Nephron (organoid): ENCODE measurements at regions not wholly inside any gene's neighbourhood (a gene's known extent, or its start where the extent isn't known, plus 50 kb on each side); places are given as distances from the start of the nearest gene placed in this dataset.

ENCODE experiments used
- H3K27ac Mint-ChIP-seq, 3 experiments: 2 replicates each; pipeline ENCODE4 v1.8.0; 2020; ENCODE audit warnings: mixed read lengths in 3 of 3, mild to moderate bottlenecking in 2 of 3, moderate library complexity in 1 of 3
- H3K27me3 Mint-ChIP-seq: 2 replicates; pipeline ENCODE4 v1.8.0; 2021; ENCODE audit warnings: low read depth, mild to moderate bottlenecking, moderate library complexity, mixed read lengths
- H3K36me3 Mint-ChIP-seq: 2 replicates; pipeline ENCODE4 v1.8.0; 2020; ENCODE audit warnings: low read depth, mixed read lengths
- H3K4me1 Mint-ChIP-seq: 2 replicates; pipeline ENCODE4 v1.8.0; 2020; ENCODE audit warnings: mixed read lengths
- H3K4me3 Mint-ChIP-seq, 3 experiments: 2 replicates each; pipeline ENCODE4 v1.8.0; 2020; ENCODE audit warnings: mild to moderate bottlenecking in 3 of 3, mixed read lengths in 3 of 3, moderate library complexity in 2 of 3
- H3K9me3 Mint-ChIP-seq: 2 replicates; pipeline ENCODE4 v1.8.0; 2020; ENCODE audit warnings: mixed read lengths
- CTCF ChIP-seq, 3 experiments: fragments of 200-600 bp; sonication (generic); IDR thresholded peaks; one replicate each; pipeline ENCODE4 v1.5.0; 2021; ENCODE audit warnings: antibody characterized with exemption in 3 of 3; ENCODE audit not compliant: unreplicated experiment in 3 of 3

- peak overlapping the region in 1 of 3 experiments; percentile 17 for H3K27ac Mint-ChIP-seq
- no peak for TF ChIP-seq CTCF (IDR thresholded peaks at IDR 0.05; ENCODE audit: unreplicated experiment in 3 of 3)
- peaks cover 43% of the 10 kb centered on the region for H3K4me1 Mint-ChIP-seq
- H3K9me3 Mint-ChIP-seq, result peaks cover 18% of the 10 kb centered on the region
- H3K27me3 Mint-ChIP-seq, result peaks cover 16% of the 10 kb centered on the region
- H3K36me3 Mint-ChIP-seq, result peaks cover 4% of the 10 kb centered on the region
- H3K4me3 Mint-ChIP-seq, result no peak overlapping the region
Measured at GRCh38 chr10:113422371-113422770, 130.5 kb upstream of the HABP2 start.

DNA sequence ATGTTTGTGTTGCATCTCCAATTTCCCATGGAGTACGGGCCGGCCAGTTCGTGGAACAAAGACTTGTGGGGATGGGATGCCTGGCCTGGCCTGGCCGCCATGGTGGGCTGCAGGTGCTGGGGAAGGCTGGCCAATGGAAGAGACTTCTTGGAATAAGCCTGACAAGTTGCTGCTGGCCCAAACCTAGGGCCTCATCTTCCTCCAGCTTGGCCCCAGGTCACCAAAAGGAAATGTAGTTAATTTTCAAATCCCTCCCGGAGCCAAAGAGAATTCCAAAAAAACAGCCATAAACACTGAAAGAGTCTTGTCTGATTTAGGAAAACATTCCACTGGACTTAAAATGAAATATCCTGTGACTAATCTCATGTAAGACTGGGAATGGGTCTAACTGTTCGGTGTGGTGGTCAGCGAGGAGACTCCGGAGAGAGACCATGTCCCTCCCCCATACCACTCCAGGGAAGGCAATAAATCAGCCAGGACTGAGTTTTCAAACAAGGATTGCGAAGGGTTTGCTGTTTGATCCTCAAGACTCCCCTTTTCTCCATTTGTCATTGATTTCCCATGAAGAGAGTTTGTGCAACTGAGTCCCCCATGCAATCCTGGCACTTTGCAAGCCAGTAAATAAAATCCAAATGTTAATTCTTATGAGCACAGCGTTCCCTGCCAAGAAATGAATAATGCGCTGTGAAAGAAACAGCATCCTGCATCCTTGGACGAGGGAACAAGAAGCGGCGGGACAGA lies 128.7 kb upstream of the HABP2 start:
- Mint-ChIP-seq H3K27ac (peak overlapping the region; percentile 73 to 80 (median 73)), H3K9me3 (peaks cover 12% of the 10 kb centered on the region), H3K36me3 (no peaks in the 10 kb centered on the region), H3K4me3 (peak overlapping the region in 1 of 3 experiments; percentile 16), H3K4me1 (peaks cover 45% of the 10 kb centered on the region), H3K27me3 (peaks cover 26% of the 10 kb centered on the region)
- TF ChIP-seq CTCF (IDR thresholded peaks at IDR 0.05; ENCODE audit: unreplicated experiment in 3 of 3), result no peak

GRCh38 chr10:113425008-113425407 lies 127.8 kb upstream of the HABP2 start:
- Mint-ChIP-seq H3K4me3 (no peak overlapping the region), H3K27ac (peak overlapping the region in 2 of 3 experiments; percentile 73), H3K9me3 (peaks cover 8% of the 10 kb centered on the region), H3K36me3 (no peaks in the 10 kb centered on the region), H3K4me1 (peaks cover 45% of the 10 kb centered on the region), H3K27me3 (peaks cover 30% of the 10 kb centered on the region)
- TF ChIP-seq CTCF (IDR thresholded peaks at IDR 0.05; ENCODE audit: unreplicated experiment in 3 of 3), result no peak

DNA sequence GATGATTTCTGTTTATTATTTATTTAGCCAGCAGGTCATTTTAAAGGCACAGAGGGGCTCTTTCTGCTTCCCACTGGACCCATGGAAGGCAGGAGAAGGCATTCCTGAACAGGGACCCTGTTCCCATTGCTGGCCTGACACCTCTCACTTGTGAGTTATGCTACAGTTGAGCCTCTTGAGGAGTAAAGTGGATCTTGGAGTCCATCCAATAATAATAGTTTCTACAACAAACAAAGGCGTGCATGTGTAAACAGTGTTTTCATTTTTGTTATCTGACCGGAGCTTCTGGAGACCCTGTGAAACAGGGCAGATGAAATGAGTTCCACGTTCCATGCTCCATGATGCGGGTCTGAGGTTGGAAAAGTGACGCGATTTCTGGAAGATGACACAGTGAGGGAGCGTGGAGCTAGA lies 127.3 kb upstream of the HABP2 start:
- peaks cover 3% of the 10 kb centered on the region for H3K9me3 Mint-ChIP-seq
- peaks cover 45% of the 10 kb centered on the region for H3K4me1 Mint-ChIP-seq
- peak overlapping the region in 1 of 3 experiments; percentile 12 for H3K4me3 Mint-ChIP-seq
- peak overlapping the region in 2 of 3 experiments; percentile 17 to 73 for H3K27ac Mint-ChIP-seq
- H3K36me3 Mint-ChIP-seq, result no peaks in the 10 kb centered on the region
- peaks cover 27% of the 10 kb centered on the region for H3K27me3 Mint-ChIP-seq
- TF ChIP-seq CTCF (IDR thresholded peaks at IDR 0.05; ENCODE audit: unreplicated experiment in 3 of 3), result no peak

GRCh38 chr10:113426181-113426877 lies 126.5 kb upstream of the HABP2 start:
- Mint-ChIP-seq H3K27me3 (peaks cover 32% of the 10 kb centered on the region), H3K9me3 (no peaks in the 10 kb centered on the region), H3K4me1 (peaks cover 45% of the 10 kb centered on the region), H3K27ac (peak overlapping the region in 1 of 3 experiments; percentile 73), H3K36me3 (no peaks in the 10 kb centered on the region), H3K4me3 (no peak overlapping the region)
- no peak for TF ChIP-seq CTCF (IDR thresholded peaks at IDR 0.05; ENCODE audit: unreplicated experiment in 3 of 3)
